CD4-positive, alpha-beta T cell treated with Interleukin-6 at 100 ng/mL for 8 hours (primary cell): ENCODE measurements at regions not wholly inside any gene's neighbourhood (a gene's known extent, or its start where the extent isn't known, plus 50 kb on each side); places are given as distances from the start of the nearest gene placed in this dataset.
"Not testable (repeated sequence)": the region's sequence is repeated elsewhere in the genome, so short reads cannot be mapped to it uniquely, and the experiment has no call there.

Experiments used
- DNase-seq: peaks from one replicate; pipeline ENCODE4 v3.0.0-alpha.2; 2020; ENCODE audit warnings: mixed read lengths, low spot score

- DNase-seq: no peak
Observed at GRCh38 chr20:20791664-20792568, 79.5 kb upstream of the RALGAPA2 start.

- DNase-seq: no peak
Observed at GRCh38 chr20:20788308-20788707, 75.9 kb upstream of the RALGAPA2 start.

GRCh38 chr20:20786428-20786827 is 74.0 kb upstream of the RALGAPA2 start:
- no peak for DNase-seq

GRCh38 chr20:20785226-20785625 is 72.8 kb upstream of the RALGAPA2 start:
- no peak for DNase-seq

GRCh38 chr20:20784450-20784849 is 72.0 kb upstream of the RALGAPA2 start:
- DNase-seq: not testable (repeated sequence)

GRCh38 chr20:20783450-20783849 is 71.0 kb upstream of the RALGAPA2 start:
- DNase-seq: no peak

- no peak for DNase-seq
Observed at GRCh38 chr20:20782755-20783154, 70.3 kb upstream of the RALGAPA2 start.

GRCh38 chr20:20782231-20782630 is 69.8 kb upstream of the RALGAPA2 start:
- DNase-seq: no peak

- DNase-seq: no peak
Observed at GRCh38 chr20:20781029-20781428, 68.6 kb upstream of the RALGAPA2 start.

GRCh38 chr20:20780127-20780824 is 67.8 kb upstream of the RALGAPA2 start:
- DNase-seq: no peak

GRCh38 chr20:20778676-20779075 is 66.2 kb upstream of the RALGAPA2 start:
- no peak for DNase-seq

GRCh38 chr20:20772497-20773085 is 60.1 kb upstream of the RALGAPA2 start:
- DNase-seq: no peak

GRCh38 chr20:20768202-20768815 is 55.9 kb upstream of the RALGAPA2 start:
- no peak for DNase-seq

- no peak for DNase-seq
Observed at GRCh38 chr20:20765696-20766365, 53.4 kb upstream of the RALGAPA2 start.

GRCh38 chr20:20763650-20764049 is 51.2 kb upstream of the RALGAPA2 start:
- no peak for DNase-seq
